Endothelial cell (in vitro differentiated cells): ENCODE measurements at regions not wholly inside any gene's neighbourhood (a gene's known extent, or its start where the extent isn't known, plus 50 kb on each side); places are given as distances from the start of the nearest gene placed in this dataset.
A peak's percentile ranks its signal among the peaks of the same experiment; 100 is the strongest.

ENCODE experiments used
- DNase-seq: peaks from one replicate; pipeline ENCODE4 v3.0.0; 2021; ENCODE audit warnings: low spot score
- H3K27ac Mint-ChIP-seq: one replicate; pipeline ENCODE4 v1.8.0; 2021; ENCODE audit warnings: mixed read lengths, inconsistent platforms; ENCODE audit not compliant: unreplicated experiment
- H3K27me3 Mint-ChIP-seq: one replicate; pipeline ENCODE4 v1.8.0; 2021; ENCODE audit warnings: mild to moderate bottlenecking, moderate library complexity, mixed read lengths, inconsistent platforms; ENCODE audit not compliant: unreplicated experiment
- H3K36me3 Mint-ChIP-seq: one replicate; pipeline ENCODE4 v1.8.0; 2021; ENCODE audit warnings: mild to moderate bottlenecking, low read depth, mixed read lengths, inconsistent platforms; ENCODE audit not compliant: unreplicated experiment
- H3K4me1 Mint-ChIP-seq: one replicate; pipeline ENCODE4 v1.8.0; 2021; ENCODE audit warnings: mild to moderate bottlenecking, mixed read lengths, inconsistent platforms; ENCODE audit not compliant: unreplicated experiment
- H3K4me3 Mint-ChIP-seq: one replicate; pipeline ENCODE4 v1.8.0; 2021; ENCODE audit warnings: mild to moderate bottlenecking, mixed read lengths, inconsistent platforms; ENCODE audit not compliant: unreplicated experiment
- H3K9me3 Mint-ChIP-seq: one replicate; pipeline ENCODE4 v1.8.0; 2021; ENCODE audit warnings: mixed read lengths, inconsistent platforms; ENCODE audit not compliant: unreplicated experiment
- CTCF ChIP-seq: fragments of 200-600 bp; sonication (generic); IDR thresholded peaks from one replicate; pipeline ENCODE4 v1.5.0; 2021; ENCODE audit warnings: antibody characterized with exemption; ENCODE audit not compliant: unreplicated experiment

- H3K4me1 Mint-ChIP-seq: no peaks in the 10 kb centered on the region
- no peak overlapping the region for H3K4me3 Mint-ChIP-seq
- H3K27ac Mint-ChIP-seq: no peak overlapping the region
- no peaks in the 10 kb centered on the region for H3K9me3 Mint-ChIP-seq
- H3K36me3 Mint-ChIP-seq: no peaks in the 10 kb centered on the region
- TF ChIP-seq CTCF: no peak
- DNase-seq: no peak
- H3K27me3 Mint-ChIP-seq: peaks cover 1% of the 10 kb centered on the region
Observed at GRCh38 chrX:137198040-137198439, 164.2 kb upstream of the GPR101 start.

GRCh38 chrX:137195991-137196390, 162.2 kb upstream of the GPR101 start:
- H3K4me1 Mint-ChIP-seq: no peaks in the 10 kb centered on the region
- H3K4me3 Mint-ChIP-seq: no peak overlapping the region
- H3K36me3 Mint-ChIP-seq: no peaks in the 10 kb centered on the region
- DNase-seq: no peak
- no peak for TF ChIP-seq CTCF
- no peaks in the 10 kb centered on the region for H3K9me3 Mint-ChIP-seq
- no peaks in the 10 kb centered on the region for H3K27me3 Mint-ChIP-seq
- H3K27ac Mint-ChIP-seq: no peak overlapping the region

GRCh38 chrX:137195296-137195695, 161.5 kb upstream of the GPR101 start:
- Mint-ChIP-seq H3K9me3 (no peaks in the 10 kb centered on the region), H3K27me3 (no peaks in the 10 kb centered on the region), H3K27ac (no peak overlapping the region)

GRCh38 chrX:137194164-137194563, 160.4 kb upstream of the GPR101 start:
- Mint-ChIP-seq H3K9me3 (no peaks in the 10 kb centered on the region), H3K4me1 (no peaks in the 10 kb centered on the region), H3K36me3 (no peaks in the 10 kb centered on the region), H3K27ac (no peak overlapping the region), H3K27me3 (no peaks in the 10 kb centered on the region), H3K4me3 (no peak overlapping the region)
- peak; percentile 51 for TF ChIP-seq CTCF
- peak; percentile 64 for DNase-seq

More at GRCh38 chrX:137195296-137195695, 161.5 kb upstream of the GPR101 start:
- no peaks in the 10 kb centered on the region for H3K4me1 Mint-ChIP-seq
- no peak for DNase-seq
- H3K4me3 Mint-ChIP-seq: no peak overlapping the region
- H3K36me3 Mint-ChIP-seq: no peaks in the 10 kb centered on the region
- TF ChIP-seq CTCF: no peak

GRCh38 chrX:137187540-137187939, 153.7 kb upstream of the GPR101 start:
- H3K4me1 Mint-ChIP-seq: no peaks in the 10 kb centered on the region
- DNase-seq: no peak

More at GRCh38 chrX:137187540-137187939, 153.7 kb upstream of the GPR101 start:
- no peak overlapping the region for H3K27ac Mint-ChIP-seq
- no peaks in the 10 kb centered on the region for H3K27me3 Mint-ChIP-seq
- H3K9me3 Mint-ChIP-seq: no peaks in the 10 kb centered on the region
- no peaks in the 10 kb centered on the region for H3K36me3 Mint-ChIP-seq
- no peak for TF ChIP-seq CTCF
- H3K4me3 Mint-ChIP-seq: no peak overlapping the region
